ENCODE measurements at regions not wholly inside any gene's neighbourhood (a gene's known extent, or its start where the extent isn't known, plus 50 kb on each side); places are given as distances from the start of the nearest gene placed in this dataset.
"Not testable (repeated sequence)": the region's sequence is repeated elsewhere in the genome, so short reads cannot be mapped to it uniquely, and the experiment has no call there.

DNA sequence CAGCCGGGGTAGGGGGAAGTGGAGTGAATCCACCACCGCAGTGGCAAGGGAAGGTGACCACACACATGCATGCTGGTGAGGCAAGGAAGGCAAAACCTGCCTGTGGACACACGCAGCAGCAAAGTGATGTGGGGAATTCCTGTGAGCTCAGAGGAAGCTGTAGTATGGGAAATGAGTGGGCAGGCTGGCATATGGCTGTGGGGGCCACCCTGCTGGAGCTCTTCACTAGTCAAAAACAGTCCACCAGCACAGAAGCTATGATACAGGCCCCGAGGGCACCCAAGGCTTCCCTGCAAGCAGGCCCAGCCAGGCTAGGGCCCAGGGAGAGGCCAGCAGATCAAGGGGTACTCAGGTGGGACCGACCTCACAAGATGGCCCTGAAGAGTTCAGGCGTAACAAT lies 239.1 kb downstream of the CHM start:
- no peak overlapping the region for H3K4me3 ChIP-seq
- H3K27me3 ChIP-seq (replicated peaks): no peaks in the 10 kb centered on the region
- DNase-seq (ENCODE audit: low read depth in 1 of 2, low spot score in 2 of 2): no peak
- H3K4me1 ChIP-seq (replicated peaks): no peaks in the 10 kb centered on the region
- no peaks in the 10 kb centered on the region for H3K9me3 ChIP-seq (replicated peaks)
- no peaks in the 10 kb centered on the region for H3K36me3 ChIP-seq
- no peak overlapping the region for H3K27ac ChIP-seq

DNA sequence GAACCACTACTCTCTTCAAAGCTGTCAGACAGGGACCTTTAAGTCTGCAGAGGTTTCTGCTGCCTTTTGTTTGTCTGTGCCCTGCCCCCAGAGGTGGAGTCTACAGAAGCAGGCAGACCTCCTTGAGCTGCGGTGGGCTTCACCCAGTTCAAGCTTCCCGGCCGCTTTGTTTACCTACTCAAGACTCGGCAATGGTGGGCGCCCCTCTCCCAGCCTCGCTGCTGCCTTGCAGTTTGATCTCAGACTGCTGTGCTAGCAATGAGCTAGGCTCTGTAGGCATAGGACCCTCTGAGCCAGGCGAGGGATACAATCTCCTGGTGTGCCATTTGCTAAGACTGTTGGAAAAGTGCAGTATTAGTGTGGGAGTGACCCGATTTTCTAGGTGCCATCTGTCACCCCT lies 275.0 kb downstream of the CHM start:
- not testable (repeated sequence) for H3K27me3 ChIP-seq (replicated peaks); DNase-seq (ENCODE audit: low read depth in 1 of 2, low spot score in 2 of 2); H3K36me3 ChIP-seq; H3K4me3 ChIP-seq; H3K4me1 ChIP-seq (replicated peaks); H3K9me3 ChIP-seq (replicated peaks); H3K27ac ChIP-seq

DNA sequence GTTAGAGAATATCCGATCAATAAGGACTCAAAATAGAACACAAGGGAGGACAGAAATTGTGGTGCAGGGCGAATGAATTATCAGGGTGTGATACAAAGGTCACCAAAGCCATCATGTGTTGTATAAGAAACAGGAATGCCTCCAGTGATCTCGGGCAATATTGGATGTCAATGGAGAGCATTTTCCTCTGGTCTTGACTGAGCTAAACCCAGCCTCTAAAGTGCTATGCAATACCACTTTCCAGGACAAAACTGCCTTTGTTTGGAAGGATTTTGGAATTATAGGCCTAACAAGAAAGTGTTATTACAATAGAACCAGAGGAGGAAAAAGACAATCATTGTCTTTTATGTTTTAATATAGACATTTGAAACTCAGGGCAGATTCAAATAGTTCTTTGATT lies 281.7 kb downstream of the CHM start:
- H3K27ac ChIP-seq: no peak overlapping the region
- no peak overlapping the region for H3K4me3 ChIP-seq
- H3K36me3 ChIP-seq: no peaks in the 10 kb centered on the region
- no peaks in the 10 kb centered on the region for H3K27me3 ChIP-seq (replicated peaks)
- no peak for DNase-seq (ENCODE audit: low read depth in 1 of 2, low spot score in 2 of 2)
- H3K9me3 ChIP-seq (replicated peaks): no peaks in the 10 kb centered on the region
- H3K4me1 ChIP-seq (replicated peaks): no peaks in the 10 kb centered on the region

DNA sequence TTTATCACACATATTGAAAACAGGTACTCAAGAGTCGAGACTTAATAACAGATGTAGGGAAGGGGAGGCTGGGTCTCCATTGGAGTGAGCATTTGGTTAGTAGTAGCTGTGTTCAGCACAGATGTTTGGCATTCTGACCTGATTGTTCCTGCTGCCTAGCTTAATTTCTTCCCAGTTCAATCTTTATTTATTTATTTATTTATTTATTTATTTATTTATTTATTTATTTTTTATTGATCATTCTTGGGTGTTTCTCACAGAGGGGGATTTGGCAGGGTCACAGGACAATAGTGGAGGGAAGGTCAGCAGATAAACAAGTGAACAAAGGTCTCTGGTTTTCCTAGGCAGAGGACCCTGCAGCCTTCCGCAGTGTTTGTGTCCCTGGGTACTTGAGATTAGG lies 324.3 kb downstream of the CHM start:
- DNase-seq (ENCODE audit: low read depth in 1 of 2, low spot score in 2 of 2); H3K36me3 ChIP-seq; H3K4me1 ChIP-seq (replicated peaks); H3K4me3 ChIP-seq; H3K9me3 ChIP-seq (replicated peaks); H3K27me3 ChIP-seq (replicated peaks); H3K27ac ChIP-seq: not testable (repeated sequence)

DNA sequence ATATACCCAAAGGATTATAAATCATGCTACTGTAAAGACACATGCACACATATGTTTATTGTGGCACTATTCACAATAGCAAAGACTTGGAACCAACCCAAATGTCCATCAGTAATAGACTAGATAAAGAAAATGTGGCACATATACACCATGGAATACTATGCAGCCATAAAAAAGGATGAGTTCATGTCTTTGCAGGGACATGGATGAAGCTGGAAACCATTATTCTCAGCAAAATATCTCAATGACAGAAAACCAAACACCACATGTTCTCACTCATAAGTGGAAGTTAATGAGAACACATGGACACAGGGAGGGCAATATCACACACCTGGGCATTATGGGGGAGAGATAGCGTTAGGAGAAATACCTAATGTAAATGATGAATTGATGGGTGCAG lies 323.8 kb upstream of the POF1B start:
- H3K27ac ChIP-seq; DNase-seq (ENCODE audit: low read depth in 1 of 2, low spot score in 2 of 2); H3K4me3 ChIP-seq; H3K4me1 ChIP-seq (replicated peaks); H3K36me3 ChIP-seq; H3K9me3 ChIP-seq (replicated peaks); H3K27me3 ChIP-seq (replicated peaks): not testable (repeated sequence)

DNA sequence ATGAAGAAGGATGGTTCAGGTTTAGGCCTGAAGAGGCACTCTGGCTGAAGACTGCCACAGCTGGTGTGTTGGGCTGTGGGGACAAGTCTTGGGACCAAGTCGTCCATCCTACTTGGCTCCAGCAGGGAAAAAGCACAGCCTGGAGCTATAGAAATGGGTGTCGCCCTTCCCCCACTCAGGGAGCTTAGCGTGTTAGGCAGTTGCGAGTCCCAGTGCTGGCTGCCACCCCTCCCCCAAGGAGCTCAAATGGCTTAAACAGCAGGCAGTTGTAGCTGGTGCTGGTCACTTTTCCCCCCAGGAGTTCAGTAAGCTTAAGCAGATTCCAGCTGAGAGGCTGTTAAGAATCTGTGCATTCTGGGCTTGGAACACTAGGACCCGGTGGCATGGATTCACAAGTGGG lies 319.5 kb upstream of the POF1B start:
- Histone ChIP-seq H3K36me3 (no peaks in the 10 kb centered on the region), H3K27me3 (replicated peaks) (no peaks in the 10 kb centered on the region), H3K27ac (no peak overlapping the region), H3K4me1 (replicated peaks) (no peaks in the 10 kb centered on the region), H3K9me3 (replicated peaks) (no peaks in the 10 kb centered on the region), H3K4me3 (no peak overlapping the region)
- no peak for DNase-seq (ENCODE audit: low read depth in 1 of 2, low spot score in 2 of 2)

DNA sequence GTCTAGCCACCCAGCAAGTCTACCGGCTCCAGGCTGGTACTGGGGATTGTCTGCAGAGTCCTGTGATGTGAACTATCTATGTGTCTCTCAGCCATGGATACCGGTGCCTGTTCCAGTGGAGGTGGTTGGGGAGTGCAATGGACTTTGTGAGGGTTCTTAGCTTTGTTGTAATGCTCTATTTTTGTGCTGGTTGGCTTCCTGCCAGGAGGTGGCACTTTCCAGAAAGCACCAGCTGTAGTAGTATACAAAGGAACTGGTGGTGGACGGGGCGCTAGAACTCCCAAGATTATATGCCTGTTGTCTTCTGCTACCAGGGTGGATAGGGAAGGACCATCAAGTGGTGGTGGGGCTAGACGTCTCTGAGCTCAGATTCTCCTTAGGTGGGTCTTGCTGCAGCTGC lies 306.4 kb upstream of the POF1B start:
- Histone ChIP-seq H3K27me3 (replicated peaks) (no peaks in the 10 kb centered on the region), H3K4me3 (no peak overlapping the region), H3K27ac (no peak overlapping the region), H3K36me3 (no peaks in the 10 kb centered on the region), H3K9me3 (replicated peaks) (no peaks in the 10 kb centered on the region), H3K4me1 (replicated peaks) (no peaks in the 10 kb centered on the region)
- DNase-seq (ENCODE audit: low read depth in 1 of 2, low spot score in 2 of 2): no peak

DNA sequence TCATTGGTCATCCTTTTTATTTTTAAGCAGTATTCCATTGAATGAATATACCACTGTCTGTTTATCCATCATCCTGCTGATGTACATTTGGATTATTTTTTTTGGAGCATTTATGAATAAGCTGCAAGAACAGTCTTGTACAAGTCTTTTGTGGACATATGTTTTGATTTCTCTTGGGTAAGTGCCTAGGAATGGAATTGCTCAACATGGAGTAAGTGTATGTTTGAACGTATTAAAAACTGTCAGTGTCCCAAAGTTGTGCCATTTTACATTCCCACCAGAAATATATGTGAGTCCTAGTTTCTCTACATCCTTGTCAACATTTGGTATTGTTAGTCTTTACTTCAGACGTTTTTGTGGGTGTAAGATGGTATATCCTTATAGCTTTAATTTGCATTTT lies 287.0 kb upstream of the POF1B start:
- no peak overlapping the region for H3K27ac ChIP-seq
- H3K27me3 ChIP-seq (replicated peaks): no peaks in the 10 kb centered on the region
- H3K4me1 ChIP-seq (replicated peaks): no peaks in the 10 kb centered on the region
- H3K36me3 ChIP-seq: no peaks in the 10 kb centered on the region
- no peak overlapping the region for H3K4me3 ChIP-seq
- DNase-seq (ENCODE audit: low read depth in 1 of 2, low spot score in 2 of 2): no peak
- H3K9me3 ChIP-seq (replicated peaks): no peaks in the 10 kb centered on the region

DNA sequence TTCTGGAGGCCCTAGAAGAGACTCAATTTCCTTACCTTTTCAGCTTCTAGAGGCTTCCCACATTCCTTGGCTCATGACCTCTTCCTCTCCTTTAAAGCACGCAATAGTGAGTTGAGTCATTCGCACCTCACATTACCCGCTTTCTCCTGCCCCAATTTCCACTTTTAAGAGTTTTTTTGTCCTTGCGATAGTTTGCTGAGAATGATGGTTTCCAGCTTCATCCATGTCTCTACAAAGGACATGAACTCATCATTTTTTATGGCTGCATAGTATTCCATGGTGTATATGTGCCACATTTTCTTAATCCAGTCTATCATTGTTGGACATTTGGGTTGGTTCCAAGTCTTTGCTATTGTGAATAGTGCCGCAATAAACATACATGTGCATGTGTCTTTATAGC lies 284.5 kb upstream of the POF1B start:
- H3K27ac ChIP-seq; DNase-seq (ENCODE audit: low read depth in 1 of 2, low spot score in 2 of 2); H3K4me3 ChIP-seq: not testable (repeated sequence)

DNA sequence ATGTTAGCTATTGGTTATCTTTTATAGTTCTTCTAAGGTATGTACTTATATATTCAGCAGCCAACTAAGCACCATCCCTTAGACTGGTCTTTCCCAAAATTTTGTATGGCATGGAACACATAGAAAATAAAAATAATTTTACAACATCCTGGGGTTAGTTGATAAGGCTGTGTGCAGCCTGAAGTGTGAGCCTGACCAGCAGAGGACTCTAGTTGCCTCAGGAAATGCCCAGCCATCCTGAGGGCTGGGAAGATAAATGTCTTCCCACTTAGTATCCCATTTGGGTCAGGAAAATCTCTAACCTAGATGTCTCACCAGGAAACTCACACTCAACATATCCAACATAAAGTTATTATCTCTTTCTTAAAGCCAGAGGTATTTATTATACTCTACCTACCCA lies 251.4 kb upstream of the POF1B start:
- H3K4me1 ChIP-seq (replicated peaks): no peaks in the 10 kb centered on the region
- H3K27me3 ChIP-seq (replicated peaks): no peaks in the 10 kb centered on the region
- DNase-seq (ENCODE audit: low read depth in 1 of 2, low spot score in 2 of 2): no peak
- no peak overlapping the region for H3K4me3 ChIP-seq
- H3K36me3 ChIP-seq: no peaks in the 10 kb centered on the region
- H3K27ac ChIP-seq: no peak overlapping the region
- no peaks in the 10 kb centered on the region for H3K9me3 ChIP-seq (replicated peaks)

More for the DNA sequence above, 284.5 kb upstream of the POF1B start:
- not testable (repeated sequence) for H3K36me3 ChIP-seq; H3K4me1 ChIP-seq (replicated peaks); H3K27me3 ChIP-seq (replicated peaks); H3K9me3 ChIP-seq (replicated peaks)

DNA sequence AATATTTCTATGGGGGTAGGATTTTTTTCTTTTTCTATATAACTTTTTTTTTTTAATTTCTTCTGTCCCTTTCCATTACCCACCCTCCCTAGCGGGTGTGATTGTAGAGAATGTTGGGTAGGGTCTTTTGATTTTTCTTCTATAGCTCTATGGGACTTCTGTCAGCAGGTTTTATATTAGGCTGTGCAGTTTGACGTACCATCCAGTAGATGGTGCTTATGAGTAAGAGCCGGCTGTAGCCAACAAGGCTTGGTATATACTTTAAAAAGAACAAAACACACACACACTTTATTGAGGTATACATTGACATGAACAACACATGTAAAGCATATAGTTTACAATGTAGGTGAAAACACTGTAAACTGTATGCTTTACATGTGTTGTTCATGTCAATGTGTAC lies 247.9 kb upstream of the POF1B start:
- H3K27ac ChIP-seq: no peak overlapping the region
- H3K27me3 ChIP-seq (replicated peaks): no peaks in the 10 kb centered on the region
- no peaks in the 10 kb centered on the region for H3K4me1 ChIP-seq (replicated peaks)
- H3K36me3 ChIP-seq: no peaks in the 10 kb centered on the region
- DNase-seq (ENCODE audit: low read depth in 1 of 2, low spot score in 2 of 2): no peak
- H3K4me3 ChIP-seq: no peak overlapping the region
- H3K9me3 ChIP-seq (replicated peaks): no peaks in the 10 kb centered on the region

DNA sequence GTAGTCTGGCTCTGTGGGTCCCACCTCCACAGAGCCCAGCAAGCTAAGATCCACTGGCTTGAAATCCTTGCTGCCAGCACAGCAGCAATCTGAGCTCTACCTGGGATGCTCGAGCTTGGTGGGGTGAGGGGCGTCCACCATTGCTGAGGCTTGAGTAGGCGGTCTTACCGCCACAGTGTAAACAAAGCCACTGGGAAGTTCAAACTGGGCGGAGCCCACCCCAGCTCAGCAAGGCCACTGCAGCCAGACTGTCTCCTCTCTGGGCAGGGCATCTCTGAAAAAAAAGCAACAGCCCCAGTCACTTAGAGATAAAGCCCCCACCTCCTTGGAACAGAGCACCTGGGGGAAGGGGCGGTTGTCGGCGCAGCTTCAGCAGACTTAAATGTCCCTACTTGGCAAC lies 243.2 kb upstream of the POF1B start:
- Histone ChIP-seq H3K27ac (no peak overlapping the region), H3K4me3 (no peak overlapping the region), H3K9me3 (replicated peaks) (no peaks in the 10 kb centered on the region), H3K27me3 (replicated peaks) (no peaks in the 10 kb centered on the region), H3K4me1 (replicated peaks) (no peaks in the 10 kb centered on the region), H3K36me3 (no peaks in the 10 kb centered on the region)
- DNase-seq (ENCODE audit: low read depth in 1 of 2, low spot score in 2 of 2): no peak

DNA sequence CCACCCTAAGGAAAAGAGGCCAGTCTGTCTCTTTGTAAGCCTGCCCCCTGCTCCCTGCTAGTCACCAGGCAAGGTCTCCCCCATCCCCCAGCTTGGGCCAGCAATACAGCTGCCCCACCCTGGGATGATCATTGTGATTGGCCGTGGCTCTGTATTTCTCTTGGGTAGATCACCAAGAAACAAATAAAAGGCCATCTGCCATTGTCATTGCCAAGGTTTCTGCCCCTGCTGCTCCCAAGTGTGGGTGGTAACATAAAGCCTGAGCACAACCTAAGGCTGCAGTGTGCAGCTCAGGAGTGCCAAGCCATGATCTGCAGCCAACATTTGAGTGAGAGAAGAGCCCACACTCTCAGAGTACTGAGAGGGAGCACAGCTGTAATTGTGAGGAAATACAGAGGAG lies 241.0 kb upstream of the POF1B start:
- no peaks in the 10 kb centered on the region for H3K27me3 ChIP-seq (replicated peaks)
- H3K27ac ChIP-seq: no peak overlapping the region
- no peaks in the 10 kb centered on the region for H3K36me3 ChIP-seq
- no peak overlapping the region for H3K4me3 ChIP-seq
- H3K9me3 ChIP-seq (replicated peaks): no peaks in the 10 kb centered on the region
- no peaks in the 10 kb centered on the region for H3K4me1 ChIP-seq (replicated peaks)
- no peak for DNase-seq (ENCODE audit: low read depth in 1 of 2, low spot score in 2 of 2)

DNA sequence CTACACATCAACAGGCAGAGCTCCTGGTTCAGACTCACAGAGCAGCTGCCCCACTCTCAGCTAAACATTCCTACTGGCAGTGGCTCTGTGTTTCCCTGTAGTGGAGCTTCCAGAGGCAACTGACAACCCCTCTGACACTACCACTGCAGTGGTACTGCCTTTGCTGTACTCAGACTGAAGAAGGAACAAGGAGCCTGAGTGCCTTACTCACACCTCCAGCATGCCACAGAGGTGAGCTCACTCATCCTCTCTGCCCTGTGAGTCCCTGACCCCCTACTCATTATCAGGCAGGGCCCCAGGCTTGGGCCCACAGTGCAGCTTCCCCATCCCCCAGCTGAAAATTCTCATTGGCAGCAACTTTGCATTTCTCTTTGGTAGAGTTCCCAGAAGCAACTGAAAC lies 240.5 kb upstream of the POF1B start:
- Histone ChIP-seq H3K4me3 (no peak overlapping the region), H3K4me1 (replicated peaks) (no peaks in the 10 kb centered on the region), H3K9me3 (replicated peaks) (no peaks in the 10 kb centered on the region), H3K27me3 (replicated peaks) (no peaks in the 10 kb centered on the region), H3K27ac (no peak overlapping the region), H3K36me3 (no peaks in the 10 kb centered on the region)
- DNase-seq (ENCODE audit: low read depth in 1 of 2, low spot score in 2 of 2): no peak

DNA sequence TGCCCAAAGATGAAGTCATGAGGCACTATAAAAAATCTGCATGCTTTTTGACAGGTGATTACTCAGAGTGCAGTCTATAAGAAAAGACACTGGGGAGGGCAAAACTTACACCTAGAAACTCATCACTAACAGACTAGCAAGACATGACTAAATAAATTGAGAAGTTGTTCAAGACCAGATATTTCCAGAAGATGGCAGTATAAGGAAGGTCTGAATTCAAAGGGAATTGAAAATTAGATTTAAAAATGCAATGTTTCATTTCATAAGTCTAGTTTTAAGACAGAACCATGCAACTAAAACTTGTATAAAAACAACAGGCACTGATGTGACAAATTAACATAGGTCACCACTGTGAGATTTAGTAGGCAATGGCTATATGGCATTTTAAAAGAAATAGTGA lies 232.5 kb upstream of the POF1B start:
- DNase-seq (ENCODE audit: low read depth in 1 of 2, low spot score in 2 of 2): peak in 1 of 2 experiments; percentile 0
- Histone ChIP-seq H3K4me1 (replicated peaks) (no peaks in the 10 kb centered on the region), H3K36me3 (no peaks in the 10 kb centered on the region)

DNA sequence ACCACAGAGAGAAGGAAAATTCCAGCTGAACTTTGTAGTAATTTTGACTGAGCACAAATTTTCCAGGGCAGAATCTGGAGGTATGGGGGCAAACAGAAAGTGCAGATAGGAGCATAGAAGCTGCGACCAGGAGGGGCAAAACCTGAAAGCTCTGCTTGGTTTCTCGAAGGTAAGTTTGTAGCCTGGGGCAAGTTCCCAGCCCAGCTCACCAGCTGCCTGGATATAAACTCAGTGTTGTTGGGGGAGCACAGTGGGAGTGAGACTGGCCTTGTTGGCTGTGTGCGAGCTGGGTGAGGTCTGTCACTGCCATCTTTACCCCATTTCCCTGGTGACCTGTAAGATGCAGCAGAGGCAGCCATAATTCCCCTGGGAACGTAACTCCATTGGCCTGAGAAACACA lies 213.5 kb upstream of the POF1B start:
- Histone ChIP-seq H3K4me1 (replicated peaks) (no peaks in the 10 kb centered on the region), H3K4me3 (no peak overlapping the region), H3K27ac (no peak overlapping the region), H3K9me3 (replicated peaks) (no peaks in the 10 kb centered on the region), H3K27me3 (replicated peaks) (no peaks in the 10 kb centered on the region), H3K36me3 (no peaks in the 10 kb centered on the region)
- DNase-seq (ENCODE audit: low read depth in 1 of 2, low spot score in 2 of 2): no peak

More for the DNA sequence above, 232.5 kb upstream of the POF1B start:
- no peak overlapping the region for H3K27ac ChIP-seq
- no peaks in the 10 kb centered on the region for H3K9me3 ChIP-seq (replicated peaks)
- H3K4me3 ChIP-seq: no peak overlapping the region
- H3K27me3 ChIP-seq (replicated peaks): no peaks in the 10 kb centered on the region
